ENCODE measurements at regions not wholly inside any gene's neighbourhood (a gene's known extent, or its start where the extent isn't known, plus 50 kb on each side); places are given as distances from the start of the nearest gene placed in this dataset.

DNA sequence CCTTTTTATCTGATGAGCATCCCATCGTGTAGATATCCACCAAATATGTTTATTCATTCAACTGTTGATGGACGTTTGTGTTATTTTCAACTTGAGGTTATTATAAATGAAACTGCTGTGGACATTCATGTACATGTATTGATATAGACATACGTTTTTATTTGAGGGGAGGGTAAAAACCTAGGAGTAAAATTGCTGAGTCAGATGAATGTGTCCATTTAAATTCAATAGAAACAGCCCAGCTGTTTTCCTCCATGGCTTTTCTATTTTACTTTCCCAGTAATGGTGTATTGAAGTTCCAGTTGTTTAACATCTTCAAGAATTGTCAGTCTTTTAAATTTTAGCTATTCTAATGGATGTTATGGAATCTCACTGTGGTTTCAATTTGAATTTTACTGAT, 348.7 kb upstream of the GALNTL6 start (continued):
- TF ChIP-seq ETV1 (tag; conservative IDR thresholded peaks at IDR 0.05; ENCODE audit: low read depth), result no peak
- TF ChIP-seq MAZ (CRISPR knock-in tag; conservative IDR thresholded peaks at IDR 0.05 in 1 of 2, IDR thresholded peaks at IDR 0.05 in 1 of 2), result no peak
- TF ChIP-seq TAF1 (IDR thresholded peaks at IDR 0.05; ENCODE audit: control insufficient read depth, extremely low read depth, insufficient read depth, low read length, severe bottlenecking), result no peak
- no peak for TF ChIP-seq TSC22D4 (tag; IDR thresholded peaks at IDR 0.05)
- TF ChIP-seq ZNF354B (CRISPR knock-in tag; IDR thresholded peaks at IDR 0.05), result no peak
- no peak for TF ChIP-seq JUND (IDR thresholded peaks at IDR 0.05; ENCODE audit: borderline replicate concordance, low read depth, low read length)
- no peak for TF ChIP-seq JUND (tag; IDR thresholded peaks at IDR 0.05; ENCODE audit: borderline replicate concordance, low read depth, low read length)
- TF ChIP-seq ZNF174 (CRISPR knock-in tag; IDR thresholded peaks at IDR 0.05), result no peak
- no peak for TF ChIP-seq KDM1A (IDR thresholded peaks at IDR 0.05)
- TF ChIP-seq, protein P1, sequence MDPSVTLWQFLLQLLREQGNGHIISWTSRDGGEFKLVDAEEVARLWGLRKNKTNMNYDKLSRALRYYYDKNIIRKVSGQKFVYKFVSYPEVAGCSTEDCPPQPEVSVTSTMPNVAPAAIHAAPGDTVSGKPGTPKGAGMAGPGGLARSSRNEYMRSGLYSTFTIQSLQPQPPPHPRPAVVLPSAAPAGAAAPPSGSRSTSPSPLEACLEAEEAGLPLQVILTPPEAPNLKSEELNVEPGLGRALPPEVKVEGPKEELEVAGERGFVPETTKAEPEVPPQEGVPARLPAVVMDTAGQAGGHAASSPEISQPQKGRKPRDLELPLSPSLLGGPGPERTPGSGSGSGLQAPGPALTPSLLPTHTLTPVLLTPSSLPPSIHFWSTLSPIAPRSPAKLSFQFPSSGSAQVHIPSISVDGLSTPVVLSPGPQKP (CRISPR knock-in tag; IDR thresholded peaks at IDR 0.05), result no peak
- TF ChIP-seq, protein P2, sequence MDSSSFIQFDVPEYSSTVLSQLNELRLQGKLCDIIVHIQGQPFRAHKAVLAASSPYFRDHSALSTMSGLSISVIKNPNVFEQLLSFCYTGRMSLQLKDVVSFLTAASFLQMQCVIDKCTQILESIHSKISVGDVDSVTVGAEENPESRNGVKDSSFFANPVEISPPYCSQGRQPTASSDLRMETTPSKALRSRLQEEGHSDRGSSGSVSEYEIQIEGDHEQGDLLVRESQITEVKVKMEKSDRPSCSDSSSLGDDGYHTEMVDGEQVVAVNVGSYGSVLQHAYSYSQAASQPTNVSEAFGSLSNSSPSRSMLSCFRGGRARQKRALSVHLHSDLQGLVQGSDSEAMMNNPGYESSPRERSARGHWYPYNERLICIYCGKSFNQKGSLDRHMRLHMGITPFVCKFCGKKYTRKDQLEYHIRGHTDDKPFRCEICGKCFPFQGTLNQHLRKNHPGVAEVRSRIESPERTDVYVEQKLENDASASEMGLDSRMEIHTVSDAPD (CRISPR knock-in tag; IDR thresholded peaks at IDR 0.05), result no peak
- no peak for TF ChIP-seq SP2 (IDR thresholded peaks at IDR 0.05; ENCODE audit: extremely low read depth, low read depth, low read length, poor library complexity, severe bottlenecking)
- TF ChIP-seq HDAC2 (IDR thresholded peaks at IDR 0.05), result no peak
- no peak for TF ChIP-seq NEUROD1 (IDR thresholded peaks at IDR 0.05; ENCODE audit: borderline replicate concordance, low read depth, low read length, partially characterized antibody)
- TF ChIP-seq, protein P3, sequence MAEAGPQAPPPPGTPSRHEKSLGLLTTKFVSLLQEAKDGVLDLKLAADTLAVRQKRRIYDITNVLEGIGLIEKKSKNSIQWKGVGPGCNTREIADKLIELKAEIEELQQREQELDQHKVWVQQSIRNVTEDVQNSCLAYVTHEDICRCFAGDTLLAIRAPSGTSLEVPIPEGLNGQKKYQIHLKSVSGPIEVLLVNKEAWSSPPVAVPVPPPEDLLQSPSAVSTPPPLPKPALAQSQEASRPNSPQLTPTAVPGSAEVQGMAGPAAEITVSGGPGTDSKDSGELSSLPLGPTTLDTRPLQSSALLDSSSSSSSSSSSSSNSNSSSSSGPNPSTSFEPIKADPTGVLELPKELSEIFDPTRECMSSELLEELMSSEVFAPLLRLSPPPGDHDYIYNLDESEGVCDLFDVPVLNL (CRISPR knock-in tag; IDR thresholded peaks at IDR 0.05; ENCODE audit: low read depth), result no peak
- TF ChIP-seq, protein P4, sequence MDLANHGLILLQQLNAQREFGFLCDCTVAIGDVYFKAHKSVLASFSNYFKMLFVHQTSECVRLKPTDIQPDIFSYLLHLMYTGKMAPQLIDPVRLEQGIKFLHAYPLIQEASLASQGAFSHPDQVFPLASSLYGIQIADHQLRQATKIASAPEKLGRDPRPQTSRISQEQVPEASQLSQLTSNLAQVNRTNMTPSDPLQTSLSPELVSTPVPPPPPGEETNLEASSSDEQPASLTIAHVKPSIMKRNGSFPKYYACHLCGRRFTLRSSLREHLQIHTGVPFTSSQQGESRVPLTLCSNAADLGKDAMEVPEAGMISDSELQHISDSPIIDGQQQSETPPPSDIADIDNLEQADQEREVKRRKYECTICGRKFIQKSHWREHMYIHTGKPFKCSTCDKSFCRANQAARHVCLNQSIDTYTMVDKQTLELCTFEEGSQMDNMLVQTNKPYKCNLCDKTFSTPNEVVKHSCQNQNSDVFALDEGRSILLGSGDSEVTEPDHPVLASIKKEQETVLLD (IDR thresholded peaks at IDR 0.05), result no peak
- TF ChIP-seq ETV6 (IDR thresholded peaks at IDR 0.05; ENCODE audit: borderline replicate concordance in 1 of 2, low read depth in 2 of 2, low read length in 1 of 2), result no peak
- TF ChIP-seq ETV6 (CRISPR knock-in tag; IDR thresholded peaks at IDR 0.05; ENCODE audit: borderline replicate concordance), result no peak

Measured in K562 (cell line).